ENCODE measurements at regions not wholly inside any gene's neighbourhood (a gene's known extent, or its start where the extent isn't known, plus 50 kb on each side); places are given as distances from the start of the nearest gene placed in this dataset.
"Not testable (repeated sequence)": the region's sequence is repeated elsewhere in the genome, so short reads cannot be mapped to it uniquely, and the experiment has no call there.

- DNase-seq (ENCODE audit: low read depth): no peak
Measured at GRCh38 chr13:50417597-50417996, 402.4 kb downstream of the KCNRG start.

DNA sequence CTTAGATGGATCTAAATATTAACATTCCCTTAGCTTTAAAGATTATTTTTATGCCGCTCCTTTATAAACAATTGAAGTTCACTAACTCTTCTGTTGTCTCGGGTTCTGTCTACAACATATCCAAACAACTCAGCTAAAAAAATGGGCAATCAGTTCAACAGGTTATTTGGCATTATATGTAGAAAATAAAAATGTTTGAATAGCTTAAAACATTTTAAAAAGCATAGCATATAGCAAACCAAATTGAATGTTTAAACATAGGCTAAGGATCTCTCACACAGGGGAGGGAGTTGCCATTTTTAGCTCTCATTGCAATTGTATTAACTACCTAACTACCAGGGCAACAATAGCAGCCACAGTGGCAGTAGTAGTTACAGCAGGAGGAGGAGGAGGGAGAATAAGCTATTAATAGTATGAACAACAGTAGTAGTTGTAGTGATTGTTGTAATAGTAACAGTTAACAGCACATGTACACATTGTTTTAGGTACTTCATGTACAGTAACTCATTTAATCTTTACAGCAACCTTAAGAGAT is 404.2 kb downstream of the KCNRG start:
- no peak for DNase-seq (ENCODE audit: low read depth)

DNA sequence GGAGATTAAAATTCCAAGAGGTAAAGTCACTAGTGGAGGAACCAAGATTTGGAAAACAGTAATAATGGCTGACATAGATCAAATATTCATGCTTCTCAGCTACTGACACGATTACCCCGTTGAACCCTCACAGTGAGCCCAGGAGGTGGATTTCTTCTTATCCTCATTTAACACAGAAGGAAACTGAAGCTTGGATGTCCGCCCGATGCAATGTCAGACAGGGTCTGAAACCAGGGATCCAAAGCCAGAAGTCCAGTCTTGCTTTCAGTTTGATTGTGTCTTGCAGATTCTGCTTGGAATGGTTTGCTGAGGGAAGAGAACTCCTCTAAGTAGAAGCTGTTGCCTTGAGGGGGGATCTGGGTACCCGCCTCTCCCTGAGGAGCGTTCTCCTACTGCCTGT is 404.7 kb downstream of the KCNRG start:
- DNase-seq (ENCODE audit: low read depth): no peak

GRCh38 chr13:50420718-50421472 is 405.7 kb downstream of the KCNRG start:
- DNase-seq (ENCODE audit: low read depth): no peak

DNA sequence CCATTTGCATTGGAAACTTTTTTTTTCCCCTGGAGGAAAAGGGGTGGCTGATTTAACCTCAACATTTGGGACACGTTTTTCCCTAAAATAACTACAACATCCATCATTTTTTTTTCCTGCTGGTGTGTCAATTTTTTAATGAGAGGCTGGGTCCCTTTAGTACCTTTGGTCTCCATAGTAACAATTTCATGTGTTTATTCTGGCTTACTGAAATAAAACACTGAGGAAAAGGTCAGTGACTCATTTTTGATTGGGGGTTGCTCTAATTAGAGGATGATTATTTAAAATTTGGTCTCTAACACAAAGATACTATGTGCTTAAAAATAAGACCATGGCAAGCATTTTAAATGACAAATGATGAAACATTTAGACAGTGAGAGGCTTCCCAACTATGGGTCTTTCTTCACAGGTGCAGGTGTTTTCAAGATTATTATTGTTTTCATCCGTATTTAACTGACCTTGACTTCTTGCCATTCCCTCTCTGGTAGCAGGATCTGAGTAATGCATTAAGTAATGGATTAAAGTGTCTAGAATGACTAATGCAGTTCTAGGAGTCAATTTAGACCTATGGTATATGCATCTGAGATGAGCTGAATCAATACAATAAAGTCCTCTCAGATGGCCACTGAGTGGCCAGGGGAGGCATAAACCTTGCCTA is 406.4 kb downstream of the KCNRG start:
- DNase-seq (ENCODE audit: low read depth): peak; percentile 48

DNA sequence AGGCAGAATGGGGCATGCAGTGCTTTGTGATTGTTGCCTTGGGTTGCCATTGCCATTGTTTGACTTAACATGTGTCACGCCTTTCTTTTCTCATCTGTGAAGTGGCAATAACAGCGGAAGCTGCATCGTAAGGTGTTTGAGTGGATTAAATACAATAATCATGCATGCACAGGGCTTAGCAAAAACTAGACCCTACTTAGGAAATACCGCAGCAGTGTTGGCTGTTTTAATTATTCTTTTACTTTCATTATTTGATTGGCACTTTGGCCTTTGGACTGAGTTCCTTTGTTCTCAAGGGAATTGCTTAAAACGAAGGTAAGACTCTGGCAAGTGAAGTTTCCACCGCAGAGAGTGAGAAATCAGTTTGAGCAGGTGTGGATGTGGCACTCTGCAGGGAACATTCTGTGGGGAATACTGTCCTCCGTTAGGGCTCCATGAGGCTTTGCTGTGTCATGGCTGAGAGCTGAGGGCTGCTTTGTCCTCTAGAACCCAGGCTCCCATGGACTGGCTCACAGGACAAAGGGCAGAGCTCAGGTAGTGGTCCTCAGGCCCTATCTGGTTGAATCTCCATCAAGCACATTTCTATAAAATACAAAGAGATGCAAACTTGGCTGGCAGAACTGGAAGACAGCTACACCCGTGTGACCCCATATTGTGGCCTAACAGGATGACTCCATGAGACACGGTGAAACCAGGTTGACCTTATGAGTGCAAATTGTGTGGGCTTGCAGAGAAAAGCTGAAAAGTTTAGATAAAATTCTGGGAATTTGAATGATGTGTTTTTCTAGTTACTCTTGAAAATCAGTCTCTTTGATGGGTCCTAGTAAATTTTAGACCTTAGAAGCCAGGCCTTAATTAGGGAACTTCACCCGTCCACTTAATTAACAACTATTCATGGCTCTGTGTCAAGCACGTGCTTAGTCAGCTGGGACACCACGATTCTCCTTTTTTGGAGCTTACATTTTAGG is 407.2 kb downstream of the KCNRG start:
- no peak for DNase-seq (ENCODE audit: low read depth)

GRCh38 chr13:50424993-50425392 is 409.7 kb downstream of the KCNRG start:
- DNase-seq (ENCODE audit: low read depth): no peak

DNA sequence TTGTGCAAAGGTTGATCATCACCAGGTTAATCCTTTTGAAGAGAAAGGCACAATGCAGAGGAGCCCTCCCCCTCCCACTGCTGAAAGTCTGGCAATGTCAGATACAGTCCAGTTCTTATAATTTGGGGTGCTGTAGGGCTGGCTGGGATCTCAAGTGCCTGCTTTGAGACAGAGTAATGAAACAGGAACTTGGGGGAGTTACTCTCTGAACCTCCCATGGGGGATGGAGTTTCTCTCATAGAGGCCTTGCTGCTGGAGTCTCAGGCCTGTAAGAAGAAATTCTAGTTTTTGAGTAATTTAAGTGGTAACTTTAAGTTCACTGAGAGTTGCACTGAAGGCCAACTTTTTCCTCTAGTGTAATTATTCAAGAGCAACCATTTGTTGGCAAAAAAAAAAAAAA is 410.5 kb downstream of the KCNRG start:
- no peak for DNase-seq (ENCODE audit: low read depth)

DNA sequence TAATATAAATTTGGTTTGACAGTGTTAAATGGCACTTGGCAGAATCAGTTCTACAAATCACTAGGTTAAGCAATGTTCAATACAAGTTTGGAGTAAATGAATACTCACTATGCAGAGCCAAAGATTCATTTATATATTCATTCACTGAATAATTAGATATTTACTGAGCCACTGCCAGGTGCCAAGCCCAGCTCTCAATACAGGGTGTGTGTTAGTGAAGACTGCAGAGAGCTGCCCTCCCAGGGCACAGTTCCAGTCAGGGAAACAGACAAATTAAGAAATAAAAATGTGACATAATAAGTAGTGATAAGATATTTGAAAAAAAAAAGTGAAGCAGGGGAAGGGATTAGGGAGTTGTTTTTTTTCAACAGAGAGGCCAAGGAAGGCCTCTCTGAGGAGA is 411.7 kb downstream of the KCNRG start:
- DNase-seq (ENCODE audit: low read depth): no peak

GRCh38 chr13:50427511-50427910 is 412.3 kb downstream of the KCNRG start:
- DNase-seq (ENCODE audit: low read depth): not testable (repeated sequence)

- no peak for DNase-seq (ENCODE audit: low read depth)
Measured at GRCh38 chr13:50428183-50428877, 413.1 kb downstream of the KCNRG start.

DNA sequence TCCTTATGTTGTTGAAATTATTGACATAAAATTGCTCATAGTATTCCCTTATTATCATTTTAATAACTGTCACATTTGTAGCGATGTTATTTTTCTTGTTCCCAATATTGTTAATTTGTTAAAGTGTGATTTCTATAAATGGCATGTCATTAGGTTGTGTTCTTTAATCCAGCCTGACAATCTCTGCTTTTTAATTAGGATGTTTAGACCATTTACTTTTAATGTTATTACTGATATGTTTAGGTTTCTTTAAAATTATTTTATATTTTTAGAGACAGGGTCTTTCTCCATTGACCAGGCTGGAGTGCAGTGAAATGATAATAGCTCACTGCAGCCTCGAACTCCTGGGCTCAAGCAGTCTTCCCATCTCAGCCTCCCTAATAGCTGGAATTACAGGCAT is 408.5 kb downstream of the DLEU7 start:
- DNase-seq (ENCODE audit: low read depth): no peak

GRCh38 chr13:50437252-50437651 is 406.2 kb downstream of the DLEU7 start:
- no peak for DNase-seq (ENCODE audit: low read depth)

- no peak for DNase-seq (ENCODE audit: low read depth)
Measured at GRCh38 chr13:50438351-50438750, 405.1 kb downstream of the DLEU7 start.

GRCh38 chr13:50441130-50441529 is 402.4 kb downstream of the DLEU7 start:
- no peak for DNase-seq (ENCODE audit: low read depth)

- DNase-seq (ENCODE audit: low read depth): no peak
Measured at GRCh38 chr13:50444726-50445125, 398.8 kb downstream of the DLEU7 start.

DNA sequence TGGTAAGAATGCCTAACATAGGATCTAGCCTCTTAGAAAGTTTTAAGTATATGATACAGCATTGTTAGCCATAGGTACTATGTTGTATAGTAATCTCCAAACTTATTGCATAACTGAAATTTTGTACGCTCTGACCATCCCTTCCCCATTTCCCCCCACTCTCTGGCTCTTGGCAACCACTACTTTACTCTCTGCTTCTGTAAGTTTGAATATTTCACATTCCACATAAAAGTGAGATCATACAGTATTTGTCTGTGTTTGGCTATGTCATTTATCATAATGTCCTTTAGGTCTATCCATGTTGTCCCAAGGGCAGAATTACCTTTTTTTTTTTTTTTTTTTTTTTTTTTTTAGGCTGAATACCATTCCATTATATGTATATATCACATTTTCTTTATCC is 396.9 kb downstream of the DLEU7 start:
- DNase-seq (ENCODE audit: low read depth): no peak

GRCh38 chr13:50448535-50448998 is 394.9 kb downstream of the DLEU7 start:
- DNase-seq (ENCODE audit: low read depth): no peak

DNA sequence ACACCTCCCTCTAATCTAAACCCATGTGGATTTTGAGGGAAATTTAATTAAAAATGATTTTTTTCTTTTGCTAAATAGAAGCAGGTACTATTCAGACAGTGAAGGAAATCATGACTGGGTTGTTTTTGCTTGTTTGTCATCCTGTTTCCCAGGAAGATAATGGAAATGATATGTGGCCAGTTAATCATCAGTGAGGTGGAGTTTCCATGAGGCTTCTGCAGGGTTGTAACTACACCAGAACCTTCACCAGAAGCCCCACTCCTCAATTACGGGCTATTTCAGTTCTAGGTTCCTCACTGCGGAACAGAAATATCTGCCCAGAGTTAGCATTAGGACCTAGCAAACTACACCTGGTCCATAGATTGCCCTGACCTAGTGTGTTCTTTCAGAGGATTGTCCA is 394.0 kb downstream of the DLEU7 start:
- no peak for DNase-seq (ENCODE audit: low read depth)

DNA sequence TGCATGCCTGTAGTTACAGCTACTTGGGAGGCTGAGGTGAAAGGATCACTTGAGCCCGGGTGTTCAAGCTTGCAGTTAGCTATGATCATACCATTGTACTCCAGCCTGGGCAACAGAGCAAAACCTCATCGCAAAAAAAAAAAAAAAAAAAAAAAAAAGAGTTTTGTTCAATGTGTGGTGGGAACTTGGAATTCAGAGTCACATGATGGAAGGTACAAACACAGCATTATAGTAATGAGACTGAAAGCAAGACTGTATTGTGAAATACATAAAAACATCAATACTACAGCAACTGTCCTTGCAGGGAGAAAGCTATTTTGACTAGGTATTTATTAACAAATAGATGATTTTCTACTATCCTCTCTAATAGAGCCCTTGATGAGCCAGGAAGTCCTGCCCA is 393.2 kb downstream of the DLEU7 start:
- DNase-seq (ENCODE audit: low read depth): no peak

GRCh38 chr13:50451609-50452008 is 391.9 kb downstream of the DLEU7 start:
- DNase-seq (ENCODE audit: low read depth): no peak

Data from RPMI7951 (cell line).